HPDE6-E6E7 (cell line): ENCODE measurements at regions not wholly inside any gene's neighbourhood (a gene's known extent, or its start where the extent isn't known, plus 50 kb on each side); places are given as distances from the start of the nearest gene placed in this dataset.

Experiments used
- DNase-seq: peaks from one replicate; pipeline ENCODE4 v3.0.0; 2011; ENCODE audit warnings: missing footprints; ENCODE audit errors: extremely low spot score

DNA sequence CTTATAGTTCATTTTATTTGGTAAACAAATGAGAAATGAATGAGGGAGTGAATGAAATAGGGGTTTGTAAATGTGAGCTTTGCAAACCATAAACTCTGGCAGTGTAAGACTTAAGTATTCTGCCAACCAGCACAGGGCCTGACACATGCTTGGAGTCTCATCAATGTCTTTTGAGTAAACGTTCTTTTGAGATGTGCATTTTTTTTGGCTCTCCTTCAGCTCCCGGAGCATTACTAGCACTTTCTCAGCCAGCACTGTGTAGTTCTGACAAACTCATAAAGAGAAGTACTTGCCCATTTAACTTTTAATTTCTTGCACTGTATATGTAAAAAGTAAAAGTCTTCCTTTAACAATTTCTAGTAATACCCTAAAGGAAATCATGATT lies 245.3 kb downstream of the HS3ST1 start:
- no peak for DNase-seq

DNA sequence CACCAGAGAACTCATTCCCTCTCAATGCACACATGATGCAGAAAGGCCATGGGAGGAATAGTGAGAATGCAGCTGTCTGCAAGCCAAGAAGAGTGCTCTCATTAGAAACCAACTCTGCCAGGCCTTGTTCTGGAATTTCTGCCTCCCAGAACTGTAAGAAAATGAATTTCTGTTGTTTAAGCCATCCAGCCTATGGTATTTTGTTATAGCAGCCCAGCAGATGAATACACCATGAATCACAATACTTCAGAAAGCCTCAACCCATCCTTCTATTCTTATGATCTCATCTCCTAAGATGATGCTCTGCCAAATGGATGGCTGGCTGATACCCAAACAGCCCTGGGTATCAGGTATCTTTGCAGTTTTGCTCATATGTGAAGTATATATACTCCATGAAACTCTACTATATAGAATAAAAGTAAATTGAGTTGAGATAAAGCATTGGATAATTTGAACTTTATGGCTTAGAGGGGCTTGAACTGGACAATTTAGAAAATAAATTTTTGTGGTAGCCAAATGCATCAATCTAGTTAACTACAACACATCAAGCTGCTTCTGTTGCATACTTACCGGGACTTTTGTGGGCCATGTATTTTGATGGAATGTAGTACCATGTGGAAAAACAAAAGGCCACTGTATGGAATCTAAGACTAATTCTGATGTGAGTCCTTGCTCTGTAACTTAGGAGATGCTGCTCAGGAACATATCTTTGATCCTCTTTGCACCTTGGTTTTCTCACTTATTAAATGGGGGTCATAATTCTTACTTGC lies 245.9 kb downstream of the HS3ST1 start:
- DNase-seq = no peak

- no peak for DNase-seq
Observed at GRCh38 chr4:11182031-11182430, 246.7 kb downstream of the HS3ST1 start.

GRCh38 chr4:11179796-11180195 lies 248.9 kb downstream of the HS3ST1 start:
- DNase-seq = no peak

GRCh38 chr4:11178433-11178832 lies 250.3 kb downstream of the HS3ST1 start:
- no peak for DNase-seq

DNA sequence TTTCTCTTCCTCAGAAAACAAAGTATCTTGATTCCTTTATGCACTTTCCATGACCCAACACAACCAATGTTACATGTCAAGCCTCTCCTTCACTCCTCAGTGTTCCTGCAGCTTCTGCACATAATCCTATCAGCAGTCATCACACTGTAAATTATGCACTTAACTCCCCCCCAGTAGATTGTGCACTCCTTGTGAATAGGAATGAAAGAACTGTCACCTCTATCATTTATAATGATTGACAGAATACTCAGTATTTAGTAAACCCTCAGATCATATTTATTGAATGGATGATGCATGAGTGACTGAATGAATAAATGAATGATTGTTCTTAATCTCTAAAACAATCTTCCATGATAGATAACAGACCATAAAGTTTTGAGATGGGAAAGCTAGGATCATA lies 253.3 kb downstream of the HS3ST1 start:
- DNase-seq = no peak

GRCh38 chr4:11166606-11167005 lies 262.1 kb downstream of the HS3ST1 start:
- DNase-seq = no peak

DNA sequence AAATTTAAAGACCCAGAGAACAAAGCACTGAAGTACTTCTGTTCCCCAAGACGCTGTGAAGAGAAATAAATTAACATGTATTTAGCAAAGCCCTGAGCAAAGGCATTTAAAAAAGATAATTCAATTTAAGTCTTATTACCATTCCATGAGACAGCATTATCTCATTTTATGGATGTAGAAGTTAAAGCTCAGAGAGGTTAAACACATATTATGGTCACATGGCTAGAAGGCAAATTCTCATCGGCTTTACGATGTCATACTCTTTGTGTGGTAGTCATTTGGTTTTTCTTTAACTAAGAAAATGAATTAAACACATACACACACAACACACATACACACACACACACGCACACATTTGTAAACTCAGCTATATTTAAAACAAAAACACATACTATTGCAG lies 262.7 kb downstream of the HS3ST1 start:
- no peak for DNase-seq

DNA sequence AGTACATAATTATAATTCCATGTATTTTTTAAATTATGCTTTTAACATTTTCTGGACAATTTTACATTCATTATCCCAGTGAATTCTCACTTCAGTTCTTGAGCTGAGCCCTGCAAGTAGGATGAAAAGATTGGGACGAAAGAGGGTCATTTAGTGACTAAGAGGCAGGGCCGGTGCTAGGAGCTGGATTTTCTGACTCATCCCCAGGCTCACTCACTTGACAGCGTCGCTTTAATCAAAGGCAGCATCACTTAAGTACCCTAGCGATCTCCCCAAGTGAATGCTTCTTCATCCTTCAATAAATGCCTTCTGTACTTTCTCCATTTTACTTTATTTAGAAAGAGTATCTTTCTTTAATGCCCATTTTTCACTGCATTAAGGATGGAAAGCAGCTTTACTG lies 263.6 kb downstream of the HS3ST1 start:
- DNase-seq = no peak

DNA sequence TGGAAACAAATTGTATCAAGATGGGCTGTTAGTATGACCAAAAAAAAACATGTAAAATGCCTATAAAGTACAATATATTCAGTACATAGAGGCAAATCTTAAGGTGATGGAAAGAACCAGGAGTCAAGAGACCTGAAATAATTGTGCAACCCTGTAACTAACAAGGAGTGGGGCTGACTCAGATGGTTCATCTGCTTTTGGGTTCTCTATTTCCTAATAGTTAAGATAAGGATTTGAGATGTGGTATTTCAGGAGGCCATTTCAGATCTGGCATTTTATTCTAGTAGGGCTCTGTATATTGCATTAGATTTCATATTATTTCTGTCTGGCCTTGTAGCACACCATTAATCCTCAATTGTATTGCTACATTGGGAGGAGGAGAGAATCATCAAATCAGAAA lies 268.4 kb downstream of the HS3ST1 start:
- DNase-seq = no peak

DNA sequence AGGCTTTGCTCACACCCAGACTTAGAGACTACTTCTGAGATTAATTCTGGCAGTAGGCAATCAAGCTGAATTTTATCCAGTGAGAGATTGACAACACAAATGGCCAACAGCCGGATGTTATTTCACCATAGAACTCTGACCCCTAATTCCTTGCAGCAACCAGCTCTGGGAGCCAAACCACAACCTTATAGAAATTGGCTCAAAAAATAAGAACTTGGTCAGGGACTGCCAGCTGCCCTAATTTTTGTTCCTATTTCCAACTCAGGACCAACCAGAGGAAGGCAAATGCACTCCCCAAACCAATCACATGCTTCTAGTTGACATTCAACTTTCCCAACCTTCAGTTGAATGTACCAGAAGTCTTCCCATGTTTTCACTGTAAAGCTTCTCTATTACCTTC lies 269.7 kb downstream of the HS3ST1 start:
- no peak for DNase-seq

DNA sequence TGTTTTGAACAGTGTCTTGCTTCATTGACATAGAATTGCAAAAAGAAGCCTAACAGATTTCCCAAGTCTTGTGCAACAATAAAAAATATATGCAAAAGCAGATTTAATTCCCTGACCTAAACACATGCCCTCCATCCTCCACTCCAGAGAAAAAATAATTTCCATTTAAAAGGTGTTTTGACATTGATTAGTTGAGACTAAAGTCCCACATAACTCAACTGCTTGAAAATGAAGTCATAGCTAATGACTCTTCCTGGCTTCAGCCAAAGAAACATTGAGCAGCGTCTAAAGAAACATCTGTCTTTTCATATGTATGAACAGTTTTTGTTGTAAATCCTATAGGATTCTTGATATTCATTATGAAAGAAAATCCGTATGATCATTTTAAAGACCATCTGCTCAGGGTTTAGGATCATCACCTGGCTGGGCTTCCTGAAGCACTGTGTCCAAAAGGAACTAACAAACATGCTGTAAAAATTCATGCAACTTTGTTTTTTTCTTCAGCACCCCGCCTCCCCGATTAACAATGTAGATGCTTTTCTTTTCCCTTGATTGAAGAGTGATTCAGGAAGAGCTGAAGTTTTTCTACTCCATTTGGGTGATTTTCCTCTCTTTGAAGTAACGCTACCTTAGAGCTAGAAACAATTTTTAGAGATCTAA lies 273.4 kb downstream of the HS3ST1 start:
- DNase-seq = no peak

GRCh38 chr4:11153171-11153750 lies 275.4 kb downstream of the HS3ST1 start:
- DNase-seq = no peak

GRCh38 chr4:11152684-11153083 lies 276.0 kb downstream of the HS3ST1 start:
- no peak for DNase-seq

DNA sequence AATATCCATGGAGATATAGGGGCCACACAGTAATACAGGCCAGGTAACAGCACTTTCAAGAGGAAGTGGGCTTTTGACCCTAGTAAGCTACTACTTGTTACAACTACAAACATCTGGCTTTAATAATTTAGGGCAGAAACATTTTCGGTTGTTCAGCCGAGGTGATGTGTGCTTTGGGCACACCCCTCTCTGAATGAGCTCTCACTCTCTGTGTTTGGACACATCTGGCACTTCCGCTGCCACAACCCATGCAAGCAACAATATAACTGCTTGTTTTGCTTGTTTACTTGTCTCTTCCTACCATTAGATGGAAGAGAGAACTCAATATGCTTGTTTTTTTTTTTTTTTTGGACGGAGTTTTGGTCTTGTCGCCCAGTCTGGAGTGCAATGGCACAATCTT lies 277.2 kb downstream of the HS3ST1 start:
- no peak for DNase-seq

DNA sequence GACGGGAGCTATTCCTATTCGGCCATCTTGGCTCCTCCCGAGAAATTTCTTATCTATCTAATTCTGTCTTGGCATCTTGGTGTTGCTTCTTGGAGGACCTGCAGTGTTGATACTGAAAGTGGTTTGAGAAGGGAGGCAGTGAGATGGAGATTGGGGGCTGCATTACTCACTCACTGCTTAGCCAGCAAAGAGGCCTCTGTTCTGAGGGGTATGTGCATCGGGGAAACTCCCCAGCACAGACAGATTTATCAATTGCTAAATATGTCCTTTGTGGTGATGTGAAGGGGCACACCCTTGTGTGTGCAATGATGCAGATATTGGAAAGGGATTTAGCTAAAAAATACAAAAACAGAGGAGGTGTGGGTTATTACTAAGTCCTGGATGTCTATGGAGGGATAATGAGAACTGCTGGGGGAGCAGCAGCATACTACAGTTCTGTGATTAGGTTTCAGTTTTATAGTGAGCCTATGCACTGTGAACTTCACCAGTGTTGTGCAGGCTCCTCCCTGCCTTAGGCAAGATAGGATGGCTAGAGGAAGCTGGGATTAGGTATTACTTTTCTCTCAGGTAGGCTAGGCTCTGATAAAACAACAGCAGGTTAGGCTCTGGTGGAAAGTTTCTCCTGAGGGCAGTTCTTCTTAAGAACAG lies 279.0 kb downstream of the HS3ST1 start:
- no peak for DNase-seq

GRCh38 chr4:11139871-11140270 lies 288.8 kb downstream of the HS3ST1 start:
- DNase-seq = no peak

GRCh38 chr4:11138964-11139363 lies 289.7 kb downstream of the HS3ST1 start:
- DNase-seq = no peak

DNA sequence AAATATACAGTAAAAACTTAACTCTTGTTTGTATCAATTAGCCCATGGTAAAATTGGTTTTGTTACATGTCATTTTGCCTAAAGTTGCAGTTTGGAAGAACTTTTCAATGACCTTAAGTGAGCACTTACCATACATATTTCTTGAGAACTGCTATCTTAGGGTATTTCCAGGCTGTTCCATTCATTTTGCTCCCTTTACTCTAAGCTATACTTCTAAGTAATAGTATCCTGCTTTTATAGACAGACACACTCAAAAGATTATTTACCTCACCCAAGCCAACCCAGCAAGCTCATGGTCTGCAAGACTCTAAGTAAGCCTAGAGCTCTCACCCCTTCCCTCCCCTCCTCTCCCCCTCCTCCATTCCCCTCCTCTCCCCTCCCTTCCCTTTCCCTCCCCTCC lies 294.0 kb downstream of the HS3ST1 start:
- no peak for DNase-seq

GRCh38 chr4:11133868-11134267 lies 294.8 kb downstream of the HS3ST1 start:
- DNase-seq = no peak

DNA sequence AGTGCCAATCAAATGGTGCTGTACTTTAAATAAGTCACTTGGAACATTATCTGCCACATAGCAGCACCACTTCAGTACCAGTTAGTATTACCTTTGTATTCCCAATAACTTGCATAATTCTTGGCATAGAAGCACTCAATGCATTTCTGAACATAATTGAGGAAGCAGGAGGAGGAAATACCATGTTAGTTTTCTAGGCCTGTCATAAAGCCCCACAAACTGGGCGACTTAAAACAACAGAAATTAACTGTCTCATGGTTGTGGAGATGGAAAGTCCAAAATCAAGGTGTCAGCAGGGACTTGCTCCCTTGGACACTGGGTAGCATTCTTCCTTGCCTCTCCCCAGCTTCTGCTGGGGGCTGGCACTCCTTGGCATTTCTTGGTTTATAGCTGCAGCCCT lies 296.2 kb downstream of the HS3ST1 start:
- no peak for DNase-seq

DNA sequence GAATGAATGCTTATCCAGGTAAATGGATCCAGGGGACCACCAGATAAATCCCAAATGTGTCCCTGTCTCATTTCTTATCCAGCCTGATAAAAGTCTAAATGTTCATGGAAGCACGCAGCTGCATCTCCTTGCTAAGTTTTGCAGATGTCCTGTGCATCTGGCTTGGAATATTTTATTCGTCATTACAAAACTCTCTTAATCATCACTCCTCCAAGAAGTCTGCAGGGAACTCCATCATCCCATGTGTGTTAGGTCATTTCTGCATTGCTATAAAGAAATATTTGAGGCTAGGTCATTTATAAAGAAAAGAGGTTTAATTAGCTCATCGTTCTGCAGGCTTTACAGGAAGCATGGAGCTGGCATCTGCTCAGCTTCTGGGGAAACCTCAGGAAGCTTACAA lies 297.2 kb downstream of the HS3ST1 start:
- no peak for DNase-seq
